ENCODE measurements at regions not wholly inside any gene's neighbourhood (a gene's known extent, or its start where the extent isn't known, plus 50 kb on each side); places are given as distances from the start of the nearest gene placed in this dataset.

GRCh38 chr1:218584418-218585155 is 239.5 kb downstream of the TGFB2 start:
- no peak for DNase-seq

DNA sequence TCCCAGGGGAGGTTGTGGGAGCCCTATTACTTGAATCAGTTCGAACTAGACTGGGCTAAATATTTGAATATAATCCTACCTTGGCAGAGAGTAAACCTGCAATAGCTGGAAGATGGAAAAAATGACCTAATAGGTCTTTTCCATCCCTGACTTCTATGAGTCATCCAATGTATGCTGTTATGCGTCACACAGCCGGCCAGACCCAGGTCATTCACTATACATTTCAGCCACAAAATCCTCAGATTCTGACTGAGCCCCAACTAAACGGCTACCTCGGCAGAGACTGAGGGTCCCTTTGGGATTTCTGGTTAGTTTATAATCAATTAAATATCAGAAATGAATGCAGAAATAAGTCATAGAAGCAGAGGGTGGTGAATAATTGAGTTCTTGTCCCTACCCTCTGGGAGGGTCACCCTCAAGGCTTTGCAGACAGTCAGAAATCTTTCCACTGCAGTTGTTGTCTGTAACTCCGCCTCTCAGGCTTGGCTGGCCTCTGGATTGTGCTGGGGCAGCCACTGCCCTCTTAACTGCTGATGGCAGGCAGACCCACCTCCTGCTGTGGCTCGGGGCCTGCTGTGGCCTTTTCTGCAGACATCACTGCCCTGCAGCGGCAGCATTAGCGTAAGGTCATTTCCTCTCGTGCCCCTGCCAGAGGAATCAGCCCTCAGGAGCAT is 240.5 kb downstream of the TGFB2 start:
- no peak for DNase-seq

- DNase-seq, result no peak
Measured at GRCh38 chr1:218587900-218588299, 242.8 kb downstream of the TGFB2 start.

DNA sequence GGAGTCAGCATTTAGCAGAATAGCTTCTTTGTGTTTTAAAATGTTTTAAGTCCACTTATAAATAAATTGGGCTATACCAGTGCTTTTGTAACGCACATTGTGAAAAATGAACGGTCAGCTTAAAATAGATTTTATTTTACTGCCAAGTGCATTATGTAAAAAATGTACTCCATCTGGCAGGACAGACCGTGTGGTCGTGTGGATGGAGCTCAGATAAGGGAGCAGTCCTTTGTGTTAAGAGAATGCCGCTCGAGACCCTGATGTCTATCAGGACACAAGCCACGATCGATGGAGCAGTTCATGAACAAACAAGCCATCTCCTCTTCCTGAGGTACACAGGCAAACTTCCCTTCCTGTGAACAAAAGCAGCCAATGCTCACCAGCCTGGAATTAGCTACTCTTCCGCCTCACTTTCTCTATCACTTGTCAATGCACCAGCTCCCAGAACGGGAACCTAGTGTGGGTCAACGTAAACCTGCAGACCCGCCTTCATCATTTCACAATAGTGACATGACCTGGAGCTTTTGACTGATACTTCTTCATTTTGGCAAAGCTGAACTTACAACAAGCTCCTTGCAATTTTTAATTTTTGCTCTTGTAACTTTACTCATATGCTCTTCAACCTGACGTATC is 243.5 kb downstream of the TGFB2 start:
- no peak for DNase-seq

DNA sequence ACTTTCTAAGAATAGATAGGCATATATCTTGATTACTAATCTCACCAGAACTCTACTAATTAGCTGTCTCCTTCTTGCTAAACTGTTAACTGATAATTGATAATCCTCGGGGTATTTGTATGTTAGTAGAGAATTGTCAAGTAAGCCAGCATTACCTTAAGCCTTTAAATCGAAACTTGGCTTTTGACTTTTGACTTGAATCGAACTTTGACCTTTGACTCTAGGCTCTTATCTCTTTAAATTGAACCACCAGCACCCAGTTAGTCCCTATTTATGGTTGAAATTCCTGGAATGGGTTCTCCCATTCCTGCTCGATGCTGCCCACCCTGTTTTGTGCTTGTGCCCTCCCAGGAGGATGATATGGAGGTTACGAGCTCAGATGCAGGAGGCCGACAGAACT is 244.4 kb downstream of the TGFB2 start:
- DNase-seq, result no peak

DNA sequence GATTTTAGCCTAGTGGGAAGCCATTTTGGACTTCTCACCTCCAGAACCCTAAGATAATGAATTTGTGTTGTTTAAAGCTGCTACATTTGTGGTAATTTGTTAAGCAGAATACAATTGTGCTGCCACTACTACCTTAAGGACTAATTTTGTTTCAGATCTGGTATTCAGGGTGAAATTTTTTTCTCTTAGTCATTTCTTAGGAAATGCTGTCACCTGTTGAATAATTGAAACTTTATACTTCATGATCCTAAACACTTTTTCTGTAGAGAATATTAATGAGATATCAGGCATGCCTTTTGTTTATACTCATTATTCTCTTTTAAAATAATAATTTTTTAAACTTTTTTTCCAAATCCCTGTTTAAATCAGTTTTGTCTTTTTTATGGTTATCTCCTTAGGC is 246.8 kb downstream of the TGFB2 start:
- DNase-seq, result no peak

GRCh38 chr1:218592688-218593087 is 247.6 kb downstream of the TGFB2 start:
- DNase-seq, result no peak

DNA sequence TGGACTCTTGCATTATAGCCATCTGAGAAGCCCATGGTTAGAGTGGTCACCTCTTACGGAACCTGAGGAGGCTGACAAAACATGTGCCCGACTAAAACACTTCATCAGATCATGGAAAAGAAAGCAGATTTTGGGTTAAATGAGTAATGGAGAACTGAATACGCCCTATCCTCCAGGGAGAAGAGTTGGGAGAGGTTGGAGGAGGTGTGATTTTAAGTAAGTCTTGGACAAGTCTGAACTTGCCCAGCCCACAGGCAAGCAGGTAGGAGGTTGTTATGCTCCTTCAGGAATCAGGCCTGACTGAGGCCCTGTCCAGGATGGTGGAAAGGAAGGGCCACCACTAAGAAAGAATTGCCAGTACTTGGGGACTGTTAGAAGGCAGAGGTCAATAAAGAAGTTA is 255.8 kb downstream of the TGFB2 start:
- DNase-seq, result no peak

DNA sequence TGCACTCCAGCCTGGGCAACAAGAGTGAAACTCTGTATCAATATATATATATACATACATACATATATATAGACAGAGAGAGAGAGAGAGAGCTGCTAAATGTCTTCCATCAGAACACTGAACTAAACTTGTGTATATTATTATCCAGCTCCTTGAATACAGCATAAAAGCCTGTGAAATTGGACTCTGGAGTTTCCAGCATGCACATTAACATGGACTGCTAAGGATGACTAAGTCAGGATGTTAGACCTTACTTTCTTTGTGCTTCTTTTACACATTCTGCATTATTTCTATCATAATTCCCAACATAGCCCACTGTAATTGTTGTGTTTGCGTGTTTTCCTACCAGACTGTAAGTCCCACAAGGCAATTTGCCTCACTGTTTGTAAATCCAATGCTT is 259.1 kb downstream of the TGFB2 start:
- no peak for DNase-seq

DNA sequence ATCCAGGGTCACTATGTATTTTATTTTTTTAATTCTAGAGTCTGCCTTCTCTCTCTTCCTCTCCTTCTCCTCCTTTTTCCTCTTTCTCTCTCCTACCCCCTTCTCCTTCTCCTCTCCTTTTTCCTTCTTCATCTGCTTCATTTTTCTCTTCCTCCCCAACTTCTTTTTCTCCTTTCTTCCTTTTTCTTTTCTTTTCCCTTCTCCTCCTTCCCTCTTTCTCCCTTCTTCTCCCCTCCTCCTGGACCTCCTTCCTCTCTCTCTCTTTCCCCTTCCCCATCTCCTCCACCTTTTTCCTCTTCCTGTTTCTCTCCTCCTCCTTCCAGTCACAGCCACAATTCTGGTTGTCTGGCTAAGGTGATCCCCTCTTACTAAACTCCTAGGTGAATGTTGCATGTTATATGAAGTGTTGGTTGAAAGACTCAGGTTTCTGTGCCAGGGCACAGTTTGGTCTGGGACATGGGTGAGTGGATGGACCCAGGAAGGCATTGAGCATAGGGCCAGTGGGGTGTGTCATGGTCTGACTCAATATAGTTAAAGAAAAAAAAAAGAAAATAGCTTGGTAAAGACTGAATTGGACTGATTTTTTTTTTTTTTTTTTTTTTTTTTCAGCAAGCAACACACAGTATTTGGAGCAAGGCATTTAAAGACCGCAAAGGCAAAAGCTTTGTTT is 266.9 kb downstream of the TGFB2 start:
- DNase-seq, result no peak

- DNase-seq, result no peak
Measured at GRCh38 chr1:218613105-218613504, 268.0 kb downstream of the TGFB2 start.

GRCh38 chr1:218614031-218614430 is 268.9 kb downstream of the TGFB2 start:
- DNase-seq, result no peak

- no peak for DNase-seq
Measured at GRCh38 chr1:218616681-218617080, 271.5 kb downstream of the TGFB2 start.

DNA sequence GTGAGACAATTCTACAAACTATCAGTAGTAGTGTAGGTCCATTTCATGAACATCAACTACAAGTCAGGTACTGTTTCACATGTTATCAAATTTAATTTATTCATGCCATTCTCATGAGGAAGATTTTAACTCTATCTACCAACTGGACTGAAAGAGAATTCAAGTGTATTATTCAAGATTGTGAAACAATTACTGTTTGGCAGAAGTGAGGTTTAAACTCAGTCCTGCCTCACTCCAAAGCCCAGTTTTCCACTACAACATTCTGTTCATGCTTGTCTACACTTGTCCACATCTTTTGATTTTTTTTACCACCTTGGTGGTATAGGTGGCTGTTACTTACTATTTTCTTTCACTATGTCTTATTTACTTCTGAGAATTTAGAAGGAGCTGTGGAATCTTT is 272.9 kb downstream of the TGFB2 start:
- no peak for DNase-seq

GRCh38 chr1:218620956-218621355 is 275.8 kb downstream of the TGFB2 start:
- no peak for DNase-seq

- no peak for DNase-seq
Measured at GRCh38 chr1:218624052-218624451, 278.9 kb downstream of the TGFB2 start.

GRCh38 chr1:218625393-218625792 is 280.3 kb downstream of the TGFB2 start:
- no peak for DNase-seq

GRCh38 chr1:218633238-218633988 is 288.3 kb downstream of the TGFB2 start:
- DNase-seq, result no peak

- no peak for DNase-seq
Measured at GRCh38 chr1:218634212-218634611, 289.1 kb downstream of the TGFB2 start.

- no peak for DNase-seq
Measured at GRCh38 chr1:218636548-218636947, 291.4 kb downstream of the TGFB2 start.

GRCh38 chr1:218640173-218640572 is 295.0 kb downstream of the TGFB2 start:
- DNase-seq, result no peak

GRCh38 chr1:218642033-218642948 is 297.2 kb downstream of the TGFB2 start:
- no peak for DNase-seq

Measured in midbrain (tissue), 1 donor.